ENCODE measurements at regions not wholly inside any gene's neighbourhood (a gene's known extent, or its start where the extent isn't known, plus 50 kb on each side); places are given as distances from the start of the nearest gene placed in this dataset.

DNA sequence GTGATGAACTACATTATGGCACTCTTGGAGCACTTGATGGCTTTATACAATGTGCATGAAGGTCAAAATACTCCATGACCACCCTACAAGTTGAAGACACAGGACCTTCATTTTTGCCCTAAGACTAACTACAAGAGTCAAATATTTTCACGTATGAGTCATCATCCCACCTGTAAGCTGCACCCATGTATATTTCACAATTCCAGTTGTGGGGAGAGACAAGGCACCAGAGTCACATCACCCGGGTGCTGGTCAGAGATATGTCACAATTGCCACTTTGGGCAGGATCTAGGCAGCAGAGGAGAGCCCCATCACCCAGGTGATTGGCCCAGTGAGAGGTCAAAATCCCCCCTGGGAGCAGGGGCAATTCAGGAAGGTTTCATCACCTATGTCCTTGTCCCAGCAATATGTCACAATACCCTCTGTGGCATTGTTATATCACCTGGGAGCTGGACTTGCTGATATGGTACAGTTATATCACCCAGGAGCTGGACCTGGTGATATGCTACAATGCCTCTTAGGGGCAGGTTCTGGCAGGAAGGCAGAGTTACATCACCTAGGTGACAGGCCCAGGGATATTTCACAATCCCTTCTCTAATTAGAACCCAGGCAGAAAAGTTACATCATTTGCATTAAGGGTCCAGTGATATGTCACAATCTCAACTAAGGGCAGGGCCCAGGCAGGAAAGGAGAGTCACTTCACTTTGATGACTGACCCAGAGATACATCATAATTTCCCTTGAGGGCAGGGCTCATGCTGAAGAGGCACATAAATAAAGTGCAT is 1839.2 kb downstream of the TP53TG3F start:
- no peak for DNase-seq (ENCODE audit: low spot score)
- Histone ChIP-seq H3K4me3 (no peak overlapping the region), H3K9me3 (no peaks in the 10 kb centered on the region), H3K36me3 (no peaks in the 10 kb centered on the region), H3K4me1 (ENCODE audit: control insufficient read depth in 1 of 2, low read depth in 2 of 2) (no peaks in the 10 kb centered on the region), H3K27ac (no peak overlapping the region), H3K27me3 (replicated peaks; ENCODE audit: insufficient read depth) (no peaks in the 10 kb centered on the region)
- TF ChIP-seq, protein P1, sequence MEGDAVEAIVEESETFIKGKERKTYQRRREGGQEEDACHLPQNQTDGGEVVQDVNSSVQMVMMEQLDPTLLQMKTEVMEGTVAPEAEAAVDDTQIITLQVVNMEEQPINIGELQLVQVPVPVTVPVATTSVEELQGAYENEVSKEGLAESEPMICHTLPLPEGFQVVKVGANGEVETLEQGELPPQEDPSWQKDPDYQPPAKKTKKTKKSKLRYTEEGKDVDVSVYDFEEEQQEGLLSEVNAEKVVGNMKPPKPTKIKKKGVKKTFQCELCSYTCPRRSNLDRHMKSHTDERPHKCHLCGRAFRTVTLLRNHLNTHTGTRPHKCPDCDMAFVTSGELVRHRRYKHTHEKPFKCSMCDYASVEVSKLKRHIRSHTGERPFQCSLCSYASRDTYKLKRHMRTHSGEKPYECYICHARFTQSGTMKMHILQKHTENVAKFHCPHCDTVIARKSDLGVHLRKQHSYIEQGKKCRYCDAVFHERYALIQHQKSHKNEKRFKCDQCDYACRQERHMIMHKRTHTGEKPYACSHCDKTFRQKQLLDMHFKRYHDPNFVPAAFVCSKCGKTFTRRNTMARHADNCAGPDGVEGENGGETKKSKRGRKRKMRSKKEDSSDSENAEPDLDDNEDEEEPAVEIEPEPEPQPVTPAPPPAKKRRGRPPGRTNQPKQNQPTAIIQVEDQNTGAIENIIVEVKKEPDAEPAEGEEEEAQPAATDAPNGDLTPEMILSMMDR (IDR thresholded peaks at IDR 0.05), result no peak
- no peak for ATAC-seq (ENCODE audit: insufficient number of reproducible peaks, low FRiP score, low read depth)

- TF ChIP-seq, protein P1 (IDR thresholded peaks at IDR 0.05), result no peak
- Histone ChIP-seq H3K27ac (no peak overlapping the region), H3K9me3 (no peaks in the 10 kb centered on the region), H3K27me3 (replicated peaks; ENCODE audit: insufficient read depth) (no peaks in the 10 kb centered on the region), H3K36me3 (no peaks in the 10 kb centered on the region), H3K4me3 (no peak overlapping the region), H3K4me1 (ENCODE audit: control insufficient read depth in 1 of 2, low read depth in 2 of 2) (no peaks in the 10 kb centered on the region)
- ATAC-seq (ENCODE audit: insufficient number of reproducible peaks, low FRiP score, low read depth) (no peak), DNase-seq (ENCODE audit: low spot score) (no peak)
These were observed 1843.4 kb downstream of the TP53TG3F start for GRCh38 chr16:35302859-35303258.

DNA sequence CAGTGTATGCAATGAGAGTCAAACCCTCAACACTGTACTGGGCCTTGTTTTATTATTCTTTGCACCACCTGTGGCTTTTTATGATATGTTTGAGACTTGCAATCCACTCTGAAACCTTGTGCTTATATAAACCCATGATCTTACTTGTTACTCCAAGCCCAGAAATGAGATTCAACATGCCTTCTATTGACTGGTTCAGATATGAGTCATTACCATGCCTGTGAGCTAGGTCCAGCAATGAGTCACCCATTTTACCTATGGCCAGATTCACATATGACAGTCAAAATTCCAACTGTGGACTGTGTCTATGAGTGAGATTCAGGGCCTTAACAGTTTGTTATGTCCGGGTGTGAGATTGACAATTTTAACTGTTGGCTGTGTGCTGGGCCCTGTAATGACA is 1846.1 kb downstream of the TP53TG3F start:
- ATAC-seq (ENCODE audit: insufficient number of reproducible peaks, low FRiP score, low read depth) (no peak), DNase-seq (ENCODE audit: low spot score) (no peak)
- no peak overlapping the region for H3K4me3 ChIP-seq
- H3K27ac ChIP-seq, result no peak overlapping the region
- no peaks in the 10 kb centered on the region for H3K9me3 ChIP-seq
- TF ChIP-seq, protein P1 (IDR thresholded peaks at IDR 0.05), result no peak
- no peaks in the 10 kb centered on the region for H3K4me1 ChIP-seq (ENCODE audit: control insufficient read depth in 1 of 2, low read depth in 2 of 2)
- no peaks in the 10 kb centered on the region for H3K36me3 ChIP-seq
- H3K27me3 ChIP-seq (replicated peaks; ENCODE audit: insufficient read depth), result no peaks in the 10 kb centered on the region

DNA sequence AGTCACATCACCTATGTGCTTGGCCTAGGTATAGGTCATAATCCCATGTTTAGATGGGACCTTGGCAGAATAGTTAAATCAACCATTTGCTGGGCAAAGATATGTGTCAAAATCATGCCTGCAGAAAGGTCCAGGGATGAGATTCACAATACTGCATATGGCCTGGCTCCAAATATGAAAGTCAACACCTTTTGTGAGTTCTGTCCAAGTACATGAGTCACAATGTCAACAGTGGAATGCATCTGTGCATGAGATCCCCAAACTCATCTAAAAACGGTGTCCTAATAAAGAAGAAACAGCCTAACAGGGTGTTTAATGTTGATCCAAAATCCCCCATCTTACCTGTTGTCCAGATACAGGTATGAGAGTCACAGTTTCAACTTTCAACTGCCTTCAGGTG is 1847.5 kb downstream of the TP53TG3F start:
- Histone ChIP-seq H3K36me3 (no peaks in the 10 kb centered on the region), H3K9me3 (no peaks in the 10 kb centered on the region), H3K27me3 (replicated peaks; ENCODE audit: insufficient read depth) (no peaks in the 10 kb centered on the region), H3K4me3 (no peak overlapping the region), H3K4me1 (ENCODE audit: control insufficient read depth in 1 of 2, low read depth in 2 of 2) (no peaks in the 10 kb centered on the region), H3K27ac (no peak overlapping the region)
- DNase-seq (ENCODE audit: low spot score) (no peak), ATAC-seq (ENCODE audit: insufficient number of reproducible peaks, low FRiP score, low read depth) (no peak)
- TF ChIP-seq, protein P1 (IDR thresholded peaks at IDR 0.05), result no peak

DNA sequence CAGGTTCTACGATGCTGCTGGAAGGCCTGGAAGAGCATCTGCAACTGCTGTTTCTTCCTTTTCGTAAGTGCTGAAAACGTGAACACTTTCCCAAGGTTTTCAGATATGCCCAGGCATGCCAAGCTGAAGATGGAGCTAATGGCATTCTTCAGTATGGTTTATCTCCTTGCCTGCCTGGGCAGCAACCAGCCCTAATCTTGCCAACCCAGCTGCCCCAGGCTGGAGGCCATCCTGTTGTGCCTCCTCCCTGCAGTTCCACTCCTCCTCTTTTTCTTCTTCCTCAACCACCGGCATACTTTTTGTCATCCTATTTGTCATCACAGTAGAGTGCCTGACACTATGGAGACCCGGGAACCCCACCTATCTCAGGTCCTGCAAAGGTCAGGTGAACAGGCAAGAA is 1849.3 kb downstream of the TP53TG3F start:
- Histone ChIP-seq H3K9me3 (no peaks in the 10 kb centered on the region), H3K27me3 (replicated peaks; ENCODE audit: insufficient read depth) (no peaks in the 10 kb centered on the region), H3K27ac (no peak overlapping the region), H3K4me3 (no peak overlapping the region), H3K4me1 (ENCODE audit: control insufficient read depth in 1 of 2, low read depth in 2 of 2) (no peaks in the 10 kb centered on the region), H3K36me3 (no peaks in the 10 kb centered on the region)
- ATAC-seq (ENCODE audit: insufficient number of reproducible peaks, low FRiP score, low read depth) (no peak), DNase-seq (ENCODE audit: low spot score) (no peak)
- TF ChIP-seq, protein P1 (IDR thresholded peaks at IDR 0.05), result no peak

Data from thoracic aorta (tissue), 2 donors.